GM19467 (cell line): ENCODE measurements at regions not wholly inside any gene's neighbourhood (a gene's known extent, or its start where the extent isn't known, plus 50 kb on each side); places are given as distances from the start of the nearest gene placed in this dataset.

ENCODE experiments used
- ATAC-seq: cut with Tn5 transposase; IDR thresholded peaks from one replicate; pipeline ENCODE4 v1.9.1; 2021; ENCODE audit warnings: mild to moderate bottlenecking, moderate library complexity; ENCODE audit not compliant: unreplicated experiment

GRCh38 chr2:204012072-204012653, 75.6 kb downstream of the ICOS start:
- no peak for ATAC-seq

GRCh38 chr2:204015118-204015843, 78.7 kb downstream of the ICOS start:
- no peak for ATAC-seq

GRCh38 chr2:204018717-204019116, 82.2 kb downstream of the ICOS start:
- no peak for ATAC-seq

- ATAC-seq = peak; percentile 54
Observed at GRCh38 chr2:204019572-204020501, 83.3 kb downstream of the ICOS start.

- ATAC-seq = no peak
Observed at GRCh38 chr2:204021290-204022081, 84.9 kb downstream of the ICOS start.

GRCh38 chr2:204022550-204022949, 86.0 kb downstream of the ICOS start:
- ATAC-seq = no peak

GRCh38 chr2:204023088-204023487, 86.5 kb downstream of the ICOS start:
- ATAC-seq = no peak

GRCh38 chr2:204024503-204024902, 87.9 kb downstream of the ICOS start:
- ATAC-seq = no peak

GRCh38 chr2:204024906-204025475, 88.4 kb downstream of the ICOS start:
- no peak for ATAC-seq

- ATAC-seq = no peak
Observed at GRCh38 chr2:204026294-204026693, 89.7 kb downstream of the ICOS start.

GRCh38 chr2:204027091-204027490, 90.5 kb downstream of the ICOS start:
- ATAC-seq = peak; percentile 82

GRCh38 chr2:204030322-204030721, 93.8 kb downstream of the ICOS start:
- ATAC-seq = no peak

GRCh38 chr2:204031056-204031455, 94.5 kb downstream of the ICOS start:
- no peak for ATAC-seq

GRCh38 chr2:204032301-204032700, 95.7 kb downstream of the ICOS start:
- ATAC-seq = no peak

GRCh38 chr2:204033611-204034495, 97.3 kb downstream of the ICOS start:
- ATAC-seq = no peak

GRCh38 chr2:204036706-204037105, 100.1 kb downstream of the ICOS start:
- no peak for ATAC-seq

- no peak for ATAC-seq
Observed at GRCh38 chr2:204037286-204037685, 100.7 kb downstream of the ICOS start.

- ATAC-seq = no peak
Observed at GRCh38 chr2:204039298-204039838, 102.8 kb downstream of the ICOS start.

- no peak for ATAC-seq
Observed at GRCh38 chr2:204040016-204040415, 103.5 kb downstream of the ICOS start.
